Activated B cell treated with CpG ODN at 0.5 μM for 24 hours (primary cell): ENCODE measurements at regions not wholly inside any gene's neighbourhood (a gene's known extent, or its start where the extent isn't known, plus 50 kb on each side); places are given as distances from the start of the nearest gene placed in this dataset.

Experiments used
- ATAC-seq: fragments of 200-7000 bp; cut with Tn5 transposase; one replicate; pipeline ENCODE4 v1.10.0; 2021; ENCODE audit warnings: low read depth, mild to moderate bottlenecking, moderate library complexity
- CTCF ChIA-PET: fragments of 350-600 bp; sonication (Branson Sonifier 250); formaldehyde crosslinking; loops from one replicate; lab custom pipeline; 2021; ENCODE audit warnings: antibody characterized with exemption; lab: Charles Lee
- POLR2A ChIA-PET: fragments of 350-600 bp; sonication (Branson Sonifier 250); formaldehyde crosslinking; loops from one replicate; lab custom pipeline; 2021; ENCODE audit warnings: antibody characterized with exemption; lab: Charles Lee
- DNase-seq: peaks from one replicate; pipeline ENCODE4 v3.0.0; 2022
- H3K27ac Mint-ChIP-seq: one replicate; pipeline ENCODE4 v1.8.0; 2020; ENCODE audit warnings: mixed read lengths
- H3K27me3 Mint-ChIP-seq: one replicate; pipeline ENCODE4 v1.8.0; 2021; ENCODE audit warnings: mixed read lengths
- H3K36me3 Mint-ChIP-seq: one replicate; pipeline ENCODE4 v1.8.0; 2021; ENCODE audit warnings: low read depth, mixed read lengths
- H3K4me1 Mint-ChIP-seq: one replicate; pipeline ENCODE4 v1.8.0; 2021; ENCODE audit warnings: mixed read lengths
- H3K4me3 Mint-ChIP-seq: one replicate; pipeline ENCODE4 v1.8.0; 2020; ENCODE audit warnings: mild to moderate bottlenecking, mixed read lengths
- H3K9me3 Mint-ChIP-seq: one replicate; pipeline ENCODE4 v1.8.0; 2020; ENCODE audit warnings: mixed read lengths
- intact Hi-C: fragments of 100-400 bp; cut with micrococcal nuclease; formaldehyde crosslinking; loops from one replicate; pipeline ENCODE4 v1.15.1; 2024
- TF ChIP-seq, protein P1 (sequence below): fragments of 200-600 bp; IDR thresholded peaks from one replicate; pipeline ENCODE4 v1.8.0; 2022; ENCODE audit warnings: antibody characterized with exemption, mild to moderate bottlenecking

- CTCF ChIA-PET: interaction anchor here (1.0 to 1.3 kb wide), 2 partner anchors 14 to 79 kb away, joined by 3 to 4 read pairs; no protein-coding TSS in a partner anchor
- TF ChIP-seq, protein P1, sequence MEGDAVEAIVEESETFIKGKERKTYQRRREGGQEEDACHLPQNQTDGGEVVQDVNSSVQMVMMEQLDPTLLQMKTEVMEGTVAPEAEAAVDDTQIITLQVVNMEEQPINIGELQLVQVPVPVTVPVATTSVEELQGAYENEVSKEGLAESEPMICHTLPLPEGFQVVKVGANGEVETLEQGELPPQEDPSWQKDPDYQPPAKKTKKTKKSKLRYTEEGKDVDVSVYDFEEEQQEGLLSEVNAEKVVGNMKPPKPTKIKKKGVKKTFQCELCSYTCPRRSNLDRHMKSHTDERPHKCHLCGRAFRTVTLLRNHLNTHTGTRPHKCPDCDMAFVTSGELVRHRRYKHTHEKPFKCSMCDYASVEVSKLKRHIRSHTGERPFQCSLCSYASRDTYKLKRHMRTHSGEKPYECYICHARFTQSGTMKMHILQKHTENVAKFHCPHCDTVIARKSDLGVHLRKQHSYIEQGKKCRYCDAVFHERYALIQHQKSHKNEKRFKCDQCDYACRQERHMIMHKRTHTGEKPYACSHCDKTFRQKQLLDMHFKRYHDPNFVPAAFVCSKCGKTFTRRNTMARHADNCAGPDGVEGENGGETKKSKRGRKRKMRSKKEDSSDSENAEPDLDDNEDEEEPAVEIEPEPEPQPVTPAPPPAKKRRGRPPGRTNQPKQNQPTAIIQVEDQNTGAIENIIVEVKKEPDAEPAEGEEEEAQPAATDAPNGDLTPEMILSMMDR: no peak
These were observed 66.0 kb upstream of the DUSP5 start for GRCh38 chr10:110431659-110432058.

GRCh38 chr10:110432084-110432483, 65.6 kb upstream of the DUSP5 start:
- TF ChIP-seq, protein P1: no peak
- Mint-ChIP-seq H3K4me1 (peaks cover 1% of the 10 kb centered on the region), H3K9me3 (peaks cover 6% of the 10 kb centered on the region), H3K4me3 (no peak overlapping the region), H3K27me3 (peaks cover 6% of the 10 kb centered on the region), H3K27ac (no peak overlapping the region), H3K36me3 (no peaks in the 10 kb centered on the region)
- DNase-seq: no peak
- ATAC-seq: no peak
- ChIA-PET CTCF (no interaction called here), POLR2A (interaction anchor here (1.0 kb wide), 1 partner anchor 17 kb away, joined by 3 read pairs; no protein-coding TSS in a partner anchor)
- intact Hi-C loops: no loop called here

More at GRCh38 chr10:110431659-110432058, 66.0 kb upstream of the DUSP5 start:
- no peaks in the 10 kb centered on the region for H3K36me3 Mint-ChIP-seq
- DNase-seq: peak; percentile 12
- intact Hi-C loops: no loop called here
- POLR2A ChIA-PET: interaction anchor here (1.0 kb wide), 1 partner anchor 17 kb away, joined by 3 read pairs; no protein-coding TSS in a partner anchor
- peaks cover 6% of the 10 kb centered on the region for H3K27me3 Mint-ChIP-seq
- peaks cover 6% of the 10 kb centered on the region for H3K4me1 Mint-ChIP-seq
- no peak overlapping the region for H3K27ac Mint-ChIP-seq
- no peak for ATAC-seq
- H3K9me3 Mint-ChIP-seq: peaks cover 6% of the 10 kb centered on the region
- H3K4me3 Mint-ChIP-seq: no peak overlapping the region

DNA sequence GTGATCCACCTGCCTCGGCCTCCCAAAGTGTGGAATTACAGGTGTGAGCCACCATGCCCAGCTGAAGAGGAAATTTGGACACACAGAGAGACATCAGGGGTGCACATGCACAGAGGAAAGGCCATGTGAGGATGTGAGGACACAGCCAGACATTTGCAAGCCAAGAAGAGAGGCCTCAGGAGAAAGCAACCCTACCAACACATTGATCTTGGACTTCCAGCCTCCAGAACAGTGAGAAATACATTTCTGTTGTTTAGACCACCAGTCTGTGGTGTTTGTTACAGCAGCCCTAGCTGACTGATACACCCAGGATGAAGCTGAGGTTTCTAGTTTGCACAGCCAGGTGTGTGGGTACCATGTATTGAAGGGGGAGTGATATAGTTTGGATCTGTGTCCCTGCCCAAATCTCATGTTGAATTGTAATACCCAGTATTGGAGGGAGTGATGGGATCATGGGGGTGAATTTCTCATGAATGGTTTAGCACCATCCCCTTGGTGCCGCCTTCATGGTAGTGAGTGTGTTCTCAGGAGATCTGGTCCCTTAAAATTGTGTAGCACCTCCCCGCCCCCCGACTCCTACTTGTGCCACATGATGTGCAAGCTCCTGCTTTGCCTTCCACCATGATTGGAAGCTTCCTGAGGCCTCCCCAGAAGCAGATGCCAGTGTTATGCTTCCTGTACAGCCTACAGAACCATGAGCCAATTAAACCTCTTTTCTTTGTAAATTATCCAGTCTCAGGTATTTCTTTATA, 64.7 kb upstream of the DUSP5 start:
- DNase-seq (peak; percentile 5), ATAC-seq (no peak)
- TF ChIP-seq, protein P1: no peak
- Mint-ChIP-seq H3K9me3 (peaks cover 6% of the 10 kb centered on the region), H3K36me3 (no peaks in the 10 kb centered on the region), H3K27me3 (peaks cover 6% of the 10 kb centered on the region), H3K4me1 (no peaks in the 10 kb centered on the region), H3K27ac (no peak overlapping the region), H3K4me3 (no peak overlapping the region)
- ChIA-PET POLR2A (interaction anchor here (0.7 to 1.0 kb wide), 2 partner anchors 18 to 79 kb away, joined by 3 read pairs; no protein-coding TSS in a partner anchor), CTCF (no interaction called here)
- intact Hi-C loops: no loop called here

- Mint-ChIP-seq H3K36me3 (no peaks in the 10 kb centered on the region), H3K4me1 (no peaks in the 10 kb centered on the region), H3K4me3 (no peak overlapping the region), H3K27me3 (peaks cover 6% of the 10 kb centered on the region), H3K9me3 (peaks cover 6% of the 10 kb centered on the region), H3K27ac (no peak overlapping the region)
- ChIA-PET POLR2A (interaction anchor here (0.7 kb wide), 1 partner anchor 80 kb away, joined by 3 read pairs; no protein-coding TSS in a partner anchor), CTCF (no interaction called here)
- peak; percentile 12 for DNase-seq
- TF ChIP-seq, protein P1: no peak
- intact Hi-C loops: no loop called here
- no peak for ATAC-seq
These were observed 64.0 kb upstream of the DUSP5 start for GRCh38 chr10:110433740-110434139.

- Mint-ChIP-seq H3K36me3 (no peaks in the 10 kb centered on the region), H3K27ac (no peak overlapping the region), H3K27me3 (peaks cover 4% of the 10 kb centered on the region), H3K4me1 (no peaks in the 10 kb centered on the region), H3K4me3 (no peak overlapping the region), H3K9me3 (peaks cover 6% of the 10 kb centered on the region)
- no peak for ATAC-seq
- TF ChIP-seq, protein P1: no peak
- no peak for DNase-seq
- intact Hi-C loops: no loop called here
- POLR2A ChIA-PET: no interaction called here
- CTCF ChIA-PET: no interaction called here
These were observed 63.1 kb upstream of the DUSP5 start for GRCh38 chr10:110434489-110435096.
